Mesenchymal stem cell (in vitro differentiated cells and primary cell): ENCODE measurements at regions not wholly inside any gene's neighbourhood (a gene's known extent, or its start where the extent isn't known, plus 50 kb on each side); places are given as distances from the start of the nearest gene placed in this dataset.
"Not testable (repeated sequence)": the region's sequence is repeated elsewhere in the genome, so short reads cannot be mapped to it uniquely, and the experiment has no call there.

Experiments
- DNase-seq: peaks from one replicate; pipeline ENCODE4 v3.0.0-alpha.2; 2013
- H2AFZ ChIP-seq: one replicate; pipeline ENCODE4 v1.6.1; 2013; ENCODE audit warnings: low read depth, mild to moderate bottlenecking, control low read depth, inconsistent platforms, low read length, moderate library complexity
- H2AK5ac ChIP-seq: 2 replicates; pipeline ENCODE4 v1.6.1; 2013; ENCODE audit warnings: low read length, moderate library complexity, mild to moderate bottlenecking, inconsistent platforms; ENCODE audit not compliant: severe bottlenecking
- H2BK120ac ChIP-seq: one replicate; pipeline ENCODE4 v1.6.1; 2013; ENCODE audit warnings: low read depth, mild to moderate bottlenecking, inconsistent platforms, low read length, moderate library complexity
- H2BK12ac ChIP-seq, 2 experiments: one replicate each; pipeline ENCODE4 v1.6.1; 2013; ENCODE audit warnings: inconsistent platforms in 2 of 2, low read length in 2 of 2, mild to moderate bottlenecking in 2 of 2, moderate library complexity in 2 of 2, control low read depth in 1 of 2
- H2BK15ac ChIP-seq: one replicate; pipeline ENCODE4 v1.6.1; 2013; ENCODE audit warnings: mild to moderate bottlenecking, low read depth, inconsistent platforms; ENCODE audit not compliant: poor library complexity, severe bottlenecking
- H2BK5ac ChIP-seq: 2 replicates; pipeline ENCODE4 v1.6.1; 2013; ENCODE audit warnings: low read depth, mild to moderate bottlenecking, low read length, control low read depth, inconsistent platforms; ENCODE audit not compliant: poor library complexity, severe bottlenecking
- H3K14ac ChIP-seq, 2 experiments: one replicate each; pipeline ENCODE4 v1.6.1; 2013; ENCODE audit warnings: inconsistent platforms in 2 of 2, low read length in 2 of 2, control low read depth in 1 of 2, mild to moderate bottlenecking in 1 of 2, moderate library complexity in 1 of 2
- H3K18ac ChIP-seq, 2 experiments: one replicate each; pipeline ENCODE4 v1.6.1; 2013; ENCODE audit warnings: inconsistent platforms in 2 of 2, low read length in 2 of 2, control low read depth in 1 of 2, low read depth in 1 of 2, mild to moderate bottlenecking in 1 of 2
- H3K23ac ChIP-seq, 2 experiments: one replicate each; pipeline ENCODE4 v1.6.1; 2013; ENCODE audit warnings: inconsistent platforms in 2 of 2, low read length in 2 of 2, mild to moderate bottlenecking in 2 of 2, moderate library complexity in 2 of 2, control low read depth in 1 of 2
- H3K27ac ChIP-seq: 2 replicates; pipeline ENCODE4 v1.5.1; 2013; ENCODE audit warnings: mild to moderate bottlenecking, moderate library complexity, low read length, control low read depth, inconsistent platforms; ENCODE audit not compliant: poor library complexity, severe bottlenecking
- H3K27me3 ChIP-seq, 2 experiments: 2 replicates each; pipeline versions ENCODE4 v1.6.1 to v1.7.0; 2013; ENCODE audit warnings: low read length in 2 of 2, mild to moderate bottlenecking in 2 of 2, moderate library complexity in 2 of 2, control low read depth in 1 of 2, inconsistent platforms in 1 of 2; ENCODE audit not compliant: control insufficient read depth in 1 of 2, insufficient read depth in 1 of 2
- H3K36me3 ChIP-seq, 2 experiments: 2 replicates each; pipeline versions ENCODE4 v1.6.1 to v1.7.0; 2013; ENCODE audit warnings: low read length in 2 of 2, control low read depth in 1 of 2, inconsistent platforms in 1 of 2, low read depth in 1 of 2, mild to moderate bottlenecking in 1 of 2; ENCODE audit not compliant: insufficient read depth in 2 of 2, control insufficient read depth in 1 of 2
- H3K4ac ChIP-seq, 2 experiments: one replicate each; pipeline ENCODE4 v1.6.1; 2013; ENCODE audit warnings: inconsistent platforms in 2 of 2, low read length in 2 of 2, mild to moderate bottlenecking in 2 of 2, moderate library complexity in 2 of 2, control low read depth in 1 of 2, low read depth in 1 of 2
- H3K4me1 ChIP-seq: 2 replicates; pipeline ENCODE4 v1.6.1; 2013; ENCODE audit warnings: low read depth, low read length, control low read depth; ENCODE audit not compliant: control insufficient read depth, insufficient read depth
- H3K4me2 ChIP-seq: 2 replicates; pipeline ENCODE4 v1.6.1; 2013; ENCODE audit warnings: low read length, mild to moderate bottlenecking, inconsistent platforms; ENCODE audit not compliant: poor library complexity, severe bottlenecking
- H3K4me3 ChIP-seq, 2 experiments: 2 replicates each; pipeline versions ENCODE4 v1.5.1 to v1.7.0; 2013; ENCODE audit warnings: low read length in 2 of 2, mild to moderate bottlenecking in 2 of 2, control low read depth in 1 of 2, low read depth in 1 of 2; ENCODE audit not compliant: insufficient read depth in 1 of 2
- H3K79me1 ChIP-seq: replicated peaks from 2 replicates; pipeline ENCODE4 v1.6.1; 2013; ENCODE audit warnings: mild to moderate bottlenecking, control low read depth, low read length, inconsistent platforms; ENCODE audit not compliant: poor library complexity, severe bottlenecking
- H3K9ac ChIP-seq: 2 replicates; pipeline ENCODE4 v1.7.0; 2013; ENCODE audit warnings: mild to moderate bottlenecking, low read length, moderate library complexity
- H3K9me3 ChIP-seq: 2 replicates; pipeline ENCODE4 v1.7.0; 2013; ENCODE audit warnings: mild to moderate bottlenecking, low read length; ENCODE audit not compliant: control insufficient read depth
- H4K8ac ChIP-seq: one replicate; pipeline ENCODE4 v1.6.1; 2013; ENCODE audit warnings: inconsistent platforms, mild to moderate bottlenecking, low read length, moderate library complexity
- H4K91ac ChIP-seq: one replicate; pipeline ENCODE4 v1.6.1; 2013; ENCODE audit warnings: mild to moderate bottlenecking, low read length, inconsistent platforms
- WGBS: methylation state at CpG from one replicate; pipeline ENCODE4 v1.1.7; 2013; ENCODE audit warnings: mixed read lengths; 5-methylcytosine and 5-hydroxymethylcytosine counted together

DNA sequence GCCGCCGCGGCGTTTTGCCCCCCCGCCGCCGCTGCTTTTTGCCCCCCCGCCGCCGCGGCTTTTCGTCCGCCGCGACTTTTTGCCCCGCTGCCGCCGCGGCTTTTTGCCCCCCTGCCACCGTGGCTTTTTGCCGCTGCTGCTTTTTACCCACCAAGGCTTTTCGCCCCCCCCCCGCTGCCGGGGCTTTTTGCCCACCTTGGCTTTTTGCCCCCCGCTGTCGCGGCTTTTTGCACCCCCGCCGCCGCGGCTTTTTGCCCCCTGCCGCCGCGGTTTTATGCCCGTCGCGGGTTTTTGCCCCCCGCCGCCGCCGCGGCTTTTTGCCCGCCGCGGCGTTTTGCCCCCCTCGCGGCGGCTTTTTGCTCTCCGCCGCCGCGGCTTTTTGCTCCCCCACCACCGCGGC is 1343.0 kb downstream of the TP53TG3F start:
- no peak overlapping the region for H2AK5ac ChIP-seq
- H3K27ac ChIP-seq, result no peak overlapping the region
- H3K4me2 ChIP-seq, result no peak overlapping the region
- H4K91ac ChIP-seq, result no peak overlapping the region
- H3K4ac ChIP-seq, result no peak overlapping the region
- no peaks in the 10 kb centered on the region for H3K9me3 ChIP-seq
- no peak overlapping the region for H2BK15ac ChIP-seq
- H2BK120ac ChIP-seq, result no peak overlapping the region
- H3K18ac ChIP-seq, result no peak overlapping the region
- peaks cover 0 to 3% of the 10 kb centered on the region in 2 experiments for H3K36me3 ChIP-seq
- no peak overlapping the region for H3K23ac ChIP-seq
- H3K9ac ChIP-seq, result no peak overlapping the region
- H2BK5ac ChIP-seq, result no peak overlapping the region
- H3K14ac ChIP-seq, result no peak overlapping the region
- DNase-seq, result no peak
- H2BK12ac ChIP-seq, result no peak overlapping the region
- no peaks in the 10 kb centered on the region for H3K79me1 ChIP-seq
- 98% methylated on average over 35 of the region's 55 CpGs for WGBS
- H3K4me3 ChIP-seq, result no peak overlapping the region
- H3K27me3 ChIP-seq, result no peaks in the 10 kb centered on the region
- no peak overlapping the region for H2AFZ ChIP-seq
- no peaks in the 10 kb centered on the region for H3K4me1 ChIP-seq
- H4K8ac ChIP-seq, result no peak overlapping the region

GRCh38 chr16:34802848-34803599 is 1343.6 kb downstream of the TP53TG3F start:
- H3K79me1 ChIP-seq, result no peaks in the 10 kb centered on the region
- WGBS, result 97% methylated on average over 100 of the region's 101 CpGs
- no peaks in the 10 kb centered on the region for H3K27me3 ChIP-seq
- H3K14ac ChIP-seq, result no peak overlapping the region
- H3K9me3 ChIP-seq, result peaks cover 3% of the 10 kb centered on the region
- no peak overlapping the region for H4K8ac ChIP-seq
- no peak overlapping the region for H2BK15ac ChIP-seq
- no peak overlapping the region for H2AK5ac ChIP-seq
- no peak overlapping the region for H3K4ac ChIP-seq
- no peak overlapping the region for H3K27ac ChIP-seq
- no peak for DNase-seq
- H4K91ac ChIP-seq, result no peak overlapping the region
- no peak overlapping the region for H2BK5ac ChIP-seq
- H3K4me3 ChIP-seq, result no peak overlapping the region
- no peak overlapping the region for H3K23ac ChIP-seq
- H3K18ac ChIP-seq, result no peak overlapping the region
- peaks cover 0 to 3% of the 10 kb centered on the region in 2 experiments for H3K36me3 ChIP-seq
- no peaks in the 10 kb centered on the region for H3K4me1 ChIP-seq
- H2BK12ac ChIP-seq, result no peak overlapping the region
- no peak overlapping the region for H3K9ac ChIP-seq
- no peak overlapping the region for H2BK120ac ChIP-seq
- no peak overlapping the region for H2AFZ ChIP-seq
- no peak overlapping the region for H3K4me2 ChIP-seq

DNA sequence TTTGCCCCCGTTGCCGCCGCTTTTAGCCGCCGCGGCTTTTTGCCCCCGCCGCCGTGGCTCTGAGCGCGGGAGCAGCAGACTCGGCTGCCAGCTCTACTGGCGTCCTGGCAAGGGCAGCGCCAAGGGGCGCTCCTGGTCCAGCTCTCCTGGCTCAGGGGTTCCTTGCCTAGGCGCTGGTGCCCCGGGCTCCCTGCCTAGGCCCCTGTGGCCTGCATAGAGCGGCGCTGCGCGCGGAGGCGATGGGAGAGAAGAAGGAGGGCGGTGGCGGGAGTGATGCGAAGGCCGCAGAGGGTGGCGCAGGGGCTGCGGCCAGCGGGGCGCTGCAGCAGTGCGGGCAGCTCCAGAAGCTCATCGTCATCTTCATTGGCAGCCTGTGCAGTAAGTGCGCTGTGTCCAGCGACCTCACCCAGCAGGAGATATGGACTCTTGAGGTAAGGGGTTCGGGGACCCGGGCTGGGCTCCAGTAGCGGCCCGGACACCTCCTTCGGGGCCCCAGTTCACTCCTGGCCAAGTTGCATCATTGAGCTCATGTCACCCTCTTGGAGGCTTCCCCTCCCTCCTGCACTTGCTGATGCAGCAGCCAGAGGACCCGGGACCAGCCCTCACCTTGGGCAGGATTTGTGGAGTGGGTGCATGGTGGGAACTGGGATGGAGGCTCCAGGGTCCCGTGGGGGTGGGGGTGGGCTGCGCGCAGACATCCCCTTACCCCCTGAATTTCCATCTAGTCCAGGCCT is 1344.4 kb downstream of the TP53TG3F start:
- Histone ChIP-seq H3K4me3 (peak overlapping the region in 1 of 2 experiments; percentile 7), H2BK15ac (no peak overlapping the region), H3K9me3 (peaks cover 4% of the 10 kb centered on the region), H4K8ac (no peak overlapping the region), H3K27ac (no peak overlapping the region), H3K9ac (no peak overlapping the region), H2BK5ac (no peak overlapping the region), H3K4me2 (no peak overlapping the region), H2AFZ (no peak overlapping the region), H3K4ac (no peak overlapping the region), H3K36me3 (peaks cover 0 to 3% of the 10 kb centered on the region in 2 experiments), H3K79me1 (no peaks in the 10 kb centered on the region), H3K14ac (no peak overlapping the region), H3K4me1 (no peaks in the 10 kb centered on the region), H3K18ac (no peak overlapping the region), H3K23ac (no peak overlapping the region), H2BK12ac (no peak overlapping the region), H2AK5ac (no peak overlapping the region), H2BK120ac (no peak overlapping the region), H3K27me3 (no peaks in the 10 kb centered on the region), H4K91ac (no peak overlapping the region)
- WGBS, result 94% methylated on average over 34 of the region's 44 CpGs
- no peak for DNase-seq

DNA sequence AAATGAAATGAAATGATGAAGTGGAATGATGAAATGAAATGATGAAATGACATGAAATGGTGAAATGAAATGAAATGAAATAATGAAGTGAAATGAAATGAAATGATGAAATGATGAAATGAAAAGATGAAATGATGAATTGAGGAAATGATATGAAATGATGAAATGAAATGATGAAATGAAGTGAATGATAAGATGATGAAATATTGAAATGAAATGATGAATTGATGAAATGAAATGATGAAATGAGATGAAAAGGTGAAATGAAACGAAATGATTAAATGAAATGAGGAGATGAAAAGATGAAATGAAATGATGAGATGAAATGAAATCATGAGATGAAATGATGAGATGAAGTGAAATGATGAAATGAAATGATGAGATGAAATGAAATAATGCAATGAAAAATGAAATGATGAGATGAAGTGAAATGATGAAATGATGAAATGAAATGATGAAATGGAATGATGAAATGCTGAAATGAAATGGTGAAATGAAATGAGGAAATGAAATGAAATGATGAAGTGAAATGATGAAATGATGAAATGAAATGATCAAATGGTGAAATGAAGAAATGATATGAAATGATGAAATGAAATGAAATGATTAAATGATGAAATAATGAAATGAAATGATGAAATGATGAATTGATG is 1347.7 kb downstream of the TP53TG3F start:
- not testable (repeated sequence) for H2BK15ac ChIP-seq, H3K4me2 ChIP-seq, H3K9ac ChIP-seq, H3K36me3 ChIP-seq, H2BK5ac ChIP-seq, H3K14ac ChIP-seq, H2AK5ac ChIP-seq, H3K23ac ChIP-seq, H3K4me3 ChIP-seq, H3K4ac ChIP-seq, DNase-seq, H3K79me1 ChIP-seq, H4K8ac ChIP-seq, H2BK120ac ChIP-seq, H3K27me3 ChIP-seq, H3K27ac ChIP-seq, H3K4me1 ChIP-seq, H2BK12ac ChIP-seq, H3K18ac ChIP-seq, H2AFZ ChIP-seq, H3K9me3 ChIP-seq, H4K91ac ChIP-seq
- WGBS, result 24% methylated on average over 1 of the region's 1 CpG
